Loucy (cell line): ENCODE measurements at regions not wholly inside any gene's neighbourhood (a gene's known extent, or its start where the extent isn't known, plus 50 kb on each side); places are given as distances from the start of the nearest gene placed in this dataset.

Experiments used
- EZH2phosphoT487 ChIP-seq: fragments of 200-600 bp; IDR thresholded peaks from 2 replicates; pipeline ENCODE4 v1.6.1; 2018; ENCODE audit warnings: antibody characterized with exemption, mild to moderate bottlenecking, moderate library complexity, borderline replicate concordance
- TF ChIP-seq, protein P1 (sequence below): fragments of 200-600 bp; sonication (generic); conservative IDR thresholded peaks from 2 replicates; pipeline ENCODE4 v1.5.1; 2014; ENCODE audit warnings: mild to moderate bottlenecking, antibody characterized with exemption, low read length

GRCh38 chr2:17251171-17251570 is 267.1 kb downstream of the RAD51AP2 start:
- TF ChIP-seq, protein P1, sequence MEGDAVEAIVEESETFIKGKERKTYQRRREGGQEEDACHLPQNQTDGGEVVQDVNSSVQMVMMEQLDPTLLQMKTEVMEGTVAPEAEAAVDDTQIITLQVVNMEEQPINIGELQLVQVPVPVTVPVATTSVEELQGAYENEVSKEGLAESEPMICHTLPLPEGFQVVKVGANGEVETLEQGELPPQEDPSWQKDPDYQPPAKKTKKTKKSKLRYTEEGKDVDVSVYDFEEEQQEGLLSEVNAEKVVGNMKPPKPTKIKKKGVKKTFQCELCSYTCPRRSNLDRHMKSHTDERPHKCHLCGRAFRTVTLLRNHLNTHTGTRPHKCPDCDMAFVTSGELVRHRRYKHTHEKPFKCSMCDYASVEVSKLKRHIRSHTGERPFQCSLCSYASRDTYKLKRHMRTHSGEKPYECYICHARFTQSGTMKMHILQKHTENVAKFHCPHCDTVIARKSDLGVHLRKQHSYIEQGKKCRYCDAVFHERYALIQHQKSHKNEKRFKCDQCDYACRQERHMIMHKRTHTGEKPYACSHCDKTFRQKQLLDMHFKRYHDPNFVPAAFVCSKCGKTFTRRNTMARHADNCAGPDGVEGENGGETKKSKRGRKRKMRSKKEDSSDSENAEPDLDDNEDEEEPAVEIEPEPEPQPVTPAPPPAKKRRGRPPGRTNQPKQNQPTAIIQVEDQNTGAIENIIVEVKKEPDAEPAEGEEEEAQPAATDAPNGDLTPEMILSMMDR: no peak
- no peak for TF ChIP-seq EZH2phosphoT487
